ENCODE measurements at regions not wholly inside any gene's neighbourhood (a gene's known extent, or its start where the extent isn't known, plus 50 kb on each side); places are given as distances from the start of the nearest gene placed in this dataset.

GRCh38 chr5:178793696-178794095 lies 63.2 kb upstream of the ZNF354A start:
- no peak overlapping the region for H3K4me3 ChIP-seq (ENCODE audit: control insufficient read depth, low read depth, low read length)
- no peak for TF ChIP-seq CTCF (IDR thresholded peaks at IDR 0.05; ENCODE audit: control insufficient read depth, insufficient read depth, low read depth, low read length, missing control alignments)
- DNase-seq (ENCODE audit: low read depth): no peak

- H3K4me3 ChIP-seq (ENCODE audit: control insufficient read depth, low read depth, low read length): no peak overlapping the region
- TF ChIP-seq CTCF (IDR thresholded peaks at IDR 0.05; ENCODE audit: control insufficient read depth, insufficient read depth, low read depth, low read length, missing control alignments): peak; percentile 12
- DNase-seq (ENCODE audit: low read depth): no peak
Observed at GRCh38 chr5:178793151-178793550, 62.7 kb upstream of the ZNF354A start.

GRCh38 chr5:178791976-178792375 lies 61.5 kb upstream of the ZNF354A start:
- DNase-seq (ENCODE audit: low read depth): no peak
- H3K4me3 ChIP-seq (ENCODE audit: control insufficient read depth, low read depth, low read length): no peak overlapping the region
- no peak for TF ChIP-seq CTCF (IDR thresholded peaks at IDR 0.05; ENCODE audit: control insufficient read depth, insufficient read depth, low read depth, low read length, missing control alignments)

- DNase-seq (ENCODE audit: low read depth): no peak
- H3K4me3 ChIP-seq (ENCODE audit: control insufficient read depth, low read depth, low read length): no peak overlapping the region
- no peak for TF ChIP-seq CTCF (IDR thresholded peaks at IDR 0.05; ENCODE audit: control insufficient read depth, insufficient read depth, low read depth, low read length, missing control alignments)
Observed at GRCh38 chr5:178790371-178790770, 59.9 kb upstream of the ZNF354A start.

GRCh38 chr5:178788381-178789085 lies 58.1 kb upstream of the ZNF354A start:
- no peak for TF ChIP-seq CTCF (IDR thresholded peaks at IDR 0.05; ENCODE audit: control insufficient read depth, insufficient read depth, low read depth, low read length, missing control alignments)
- no peak for DNase-seq (ENCODE audit: low read depth)
- no peak overlapping the region for H3K4me3 ChIP-seq (ENCODE audit: control insufficient read depth, low read depth, low read length)

- TF ChIP-seq CTCF (IDR thresholded peaks at IDR 0.05; ENCODE audit: control insufficient read depth, insufficient read depth, low read depth, low read length, missing control alignments): no peak
- no peak overlapping the region for H3K4me3 ChIP-seq (ENCODE audit: control insufficient read depth, low read depth, low read length)
- no peak for DNase-seq (ENCODE audit: low read depth)
Observed at GRCh38 chr5:178787889-178788288, 57.4 kb upstream of the ZNF354A start.

Data from AG09309 (cell line).